ENCODE measurements at regions not wholly inside any gene's neighbourhood (a gene's known extent, or its start where the extent isn't known, plus 50 kb on each side); places are given as distances from the start of the nearest gene placed in this dataset.

DNA sequence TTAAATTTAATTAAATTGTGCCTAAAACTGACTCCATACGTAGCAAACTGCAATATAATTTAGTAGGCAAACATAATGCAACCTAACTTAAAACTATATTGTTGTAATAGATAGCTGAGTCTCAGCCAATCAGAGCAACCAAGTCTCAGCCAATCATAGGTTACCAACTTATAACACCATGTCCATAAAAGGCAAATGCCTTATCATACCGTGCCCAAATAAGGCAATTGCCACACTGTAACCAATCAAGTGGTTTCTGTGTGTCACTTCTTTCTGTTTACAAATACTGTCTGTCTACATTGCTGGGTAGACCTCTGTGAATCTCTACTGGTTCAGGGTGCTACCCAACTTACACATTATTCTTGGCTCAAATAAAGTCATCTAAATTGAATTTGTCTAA is 728.4 kb upstream of the EPHA6 start:
- TF ChIP-seq, protein P1, sequence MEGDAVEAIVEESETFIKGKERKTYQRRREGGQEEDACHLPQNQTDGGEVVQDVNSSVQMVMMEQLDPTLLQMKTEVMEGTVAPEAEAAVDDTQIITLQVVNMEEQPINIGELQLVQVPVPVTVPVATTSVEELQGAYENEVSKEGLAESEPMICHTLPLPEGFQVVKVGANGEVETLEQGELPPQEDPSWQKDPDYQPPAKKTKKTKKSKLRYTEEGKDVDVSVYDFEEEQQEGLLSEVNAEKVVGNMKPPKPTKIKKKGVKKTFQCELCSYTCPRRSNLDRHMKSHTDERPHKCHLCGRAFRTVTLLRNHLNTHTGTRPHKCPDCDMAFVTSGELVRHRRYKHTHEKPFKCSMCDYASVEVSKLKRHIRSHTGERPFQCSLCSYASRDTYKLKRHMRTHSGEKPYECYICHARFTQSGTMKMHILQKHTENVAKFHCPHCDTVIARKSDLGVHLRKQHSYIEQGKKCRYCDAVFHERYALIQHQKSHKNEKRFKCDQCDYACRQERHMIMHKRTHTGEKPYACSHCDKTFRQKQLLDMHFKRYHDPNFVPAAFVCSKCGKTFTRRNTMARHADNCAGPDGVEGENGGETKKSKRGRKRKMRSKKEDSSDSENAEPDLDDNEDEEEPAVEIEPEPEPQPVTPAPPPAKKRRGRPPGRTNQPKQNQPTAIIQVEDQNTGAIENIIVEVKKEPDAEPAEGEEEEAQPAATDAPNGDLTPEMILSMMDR (IDR thresholded peaks at IDR 0.05), result no peak
- no peak for TF ChIP-seq POLR2A (IDR thresholded peaks at IDR 0.05)
